HEK293 (cell line): ENCODE measurements at regions not wholly inside any gene's neighbourhood (a gene's known extent, or its start where the extent isn't known, plus 50 kb on each side); places are given as distances from the start of the nearest gene placed in this dataset.

ENCODE experiments used
- BCL11A ChIP-seq: fragments of 450-650 bp; formaldehyde crosslinking; IDR thresholded peaks from 2 replicates; pipeline ENCODE4 v1.5.1; 2016; ENCODE audit warnings: low read depth, missing biosample characterization, missing genetic modification characterization
- ELK4 ChIP-seq: IDR thresholded peaks from 2 replicates; pipeline ENCODE4 v1.6.1; 2011; ENCODE audit warnings: mild to moderate bottlenecking, low read depth, low read length, borderline replicate concordance
- GFI1B ChIP-seq: fragments of 450-650 bp; formaldehyde crosslinking; IDR thresholded peaks from 2 replicates; pipeline ENCODE4 v1.5.1; 2016; ENCODE audit warnings: missing biosample characterization, missing genetic modification characterization
- INSM2 ChIP-seq: fragments of 450-650 bp; formaldehyde crosslinking; IDR thresholded peaks from 2 replicates; pipeline ENCODE4 v1.5.1; 2016; ENCODE audit warnings: missing biosample characterization, missing genetic modification characterization
- KLF16 ChIP-seq: fragments of 450-650 bp; formaldehyde crosslinking; IDR thresholded peaks from 2 replicates; pipeline ENCODE4 v1.5.1; 2017; ENCODE audit warnings: missing biosample characterization, missing genetic modification characterization
- PRDM6 ChIP-seq: fragments of 450-650 bp; formaldehyde crosslinking; IDR thresholded peaks from 2 replicates; pipeline ENCODE4 v1.5.1; 2017; ENCODE audit warnings: missing biosample characterization, missing genetic modification characterization
- SP3 ChIP-seq: fragments of 450-650 bp; formaldehyde crosslinking; IDR thresholded peaks from 2 replicates; pipeline ENCODE4 v1.5.1; 2016; ENCODE audit warnings: missing biosample characterization, missing genetic modification characterization
- SP7 ChIP-seq: fragments of 450-650 bp; formaldehyde crosslinking; IDR thresholded peaks from 2 replicates; pipeline ENCODE4 v1.5.1; 2016; ENCODE audit warnings: missing biosample characterization, missing genetic modification characterization
- YY1 ChIP-seq: fragments of 450-650 bp; formaldehyde crosslinking; IDR thresholded peaks from 2 replicates; pipeline ENCODE4 v1.5.1; 2018; ENCODE audit warnings: missing biosample characterization, missing genetic modification characterization
- YY2 ChIP-seq: fragments of 450-650 bp; formaldehyde crosslinking; IDR thresholded peaks from 2 replicates; pipeline ENCODE4 v1.5.1; 2016; ENCODE audit warnings: missing biosample characterization, missing genetic modification characterization
- ZBTB1 ChIP-seq: fragments of 450-650 bp; formaldehyde crosslinking; IDR thresholded peaks from 2 replicates; pipeline ENCODE4 v1.5.1; 2016; ENCODE audit warnings: missing biosample characterization, missing genetic modification characterization
- ZBTB48 ChIP-seq: fragments of 450-650 bp; formaldehyde crosslinking; IDR thresholded peaks from 2 replicates; pipeline ENCODE4 v1.5.1; 2016; ENCODE audit warnings: missing biosample characterization, missing genetic modification characterization
- ZEB2 ChIP-seq: fragments of 450-650 bp; formaldehyde crosslinking; IDR thresholded peaks from 2 replicates; pipeline ENCODE4 v1.5.1; 2016; ENCODE audit warnings: missing biosample characterization, missing genetic modification characterization
- ZFHX2 ChIP-seq: fragments of 450-650 bp; formaldehyde crosslinking; conservative IDR thresholded peaks from 2 replicates; pipeline ENCODE4 v1.5.1; 2016; ENCODE audit warnings: missing biosample characterization, missing genetic modification characterization
- ZNF148 ChIP-seq: fragments of 450-650 bp; formaldehyde crosslinking; IDR thresholded peaks from 2 replicates; pipeline ENCODE4 v1.5.0; 2017; ENCODE audit warnings: missing biosample characterization, missing genetic modification characterization, borderline replicate concordance
- ZNF223 ChIP-seq: fragments of 450-650 bp; formaldehyde crosslinking; IDR thresholded peaks from 2 replicates; pipeline ENCODE4 v1.5.1; 2016; ENCODE audit warnings: missing biosample characterization, missing genetic modification characterization
- ZNF292 ChIP-seq: fragments of 450-650 bp; formaldehyde crosslinking; IDR thresholded peaks from 2 replicates; pipeline ENCODE4 v1.5.1; 2016; ENCODE audit warnings: low read depth, missing biosample characterization, missing genetic modification characterization, borderline replicate concordance
- ZNF433 ChIP-seq: fragments of 450-650 bp; formaldehyde crosslinking; IDR thresholded peaks from 2 replicates; pipeline ENCODE4 v1.5.1; 2016; ENCODE audit warnings: missing biosample characterization, missing genetic modification characterization, low read depth
- ZNF521 ChIP-seq: fragments of 450-650 bp; formaldehyde crosslinking; IDR thresholded peaks from 2 replicates; pipeline ENCODE4 v1.5.1; 2017; ENCODE audit warnings: missing biosample characterization, mild to moderate bottlenecking, missing genetic modification characterization
- ZNF548 ChIP-seq: fragments of 450-650 bp; formaldehyde crosslinking; IDR thresholded peaks from 2 replicates; pipeline ENCODE4 v1.5.1; 2016; ENCODE audit warnings: missing biosample characterization, missing genetic modification characterization
- ZNF664 ChIP-seq: fragments of 450-650 bp; formaldehyde crosslinking; IDR thresholded peaks from 2 replicates; pipeline ENCODE4 v1.5.1; 2016; ENCODE audit warnings: missing biosample characterization, missing genetic modification characterization
- ZNF707 ChIP-seq: fragments of 450-650 bp; formaldehyde crosslinking; IDR thresholded peaks from 2 replicates; pipeline ENCODE4 v1.5.1; 2016; ENCODE audit warnings: missing biosample characterization, missing genetic modification characterization
- ZNF785 ChIP-seq: fragments of 450-650 bp; formaldehyde crosslinking; IDR thresholded peaks from 2 replicates; pipeline ENCODE4 v1.5.1; 2016; ENCODE audit warnings: missing biosample characterization, missing genetic modification characterization
- TF ChIP-seq, protein P1 (sequence below): fragments of 450-650 bp; formaldehyde crosslinking; IDR thresholded peaks from 2 replicates; pipeline ENCODE4 v1.5.1; 2017; ENCODE audit warnings: missing biosample characterization, missing genetic modification characterization
- TF ChIP-seq, protein P2 (sequence below): fragments of 450-650 bp; formaldehyde crosslinking; IDR thresholded peaks from 2 replicates; pipeline ENCODE4 v1.5.1; 2016; ENCODE audit warnings: missing biosample characterization, missing genetic modification characterization
- TF ChIP-seq, protein P3 (sequence below): fragments of 450-650 bp; formaldehyde crosslinking; conservative IDR thresholded peaks from 2 replicates; pipeline ENCODE4 v1.5.1; 2016; ENCODE audit warnings: low read depth, missing biosample characterization, missing genetic modification characterization

GRCh38 chr6:170152989-170153388 lies 137.9 kb downstream of the DLL1 start (continued):
- TF ChIP-seq ZEB2 (tag by site-specific recombination) (peak; percentile 52; the same call in 1 of the 2 replicates), KLF16 (no peak), SP7 (tag by site-specific recombination) (peak; percentile 68), GFI1B (tag by site-specific recombination) (no peak), ELK4 (no peak), ZBTB1 (tag by site-specific recombination) (no peak), ZNF433 (tag by site-specific recombination) (no peak), ZFHX2 (tag by site-specific recombination) (no peak), BCL11A (tag by site-specific recombination) (no peak), ZNF292 (tag by site-specific recombination) (no peak), PRDM6 (tag by site-specific recombination) (peak; percentile 67), ZNF785 (no peak), ZNF521 (no peak), YY1 (no peak), YY2 (tag by site-specific recombination) (no peak), ZNF664 (tag by site-specific recombination) (no peak), SP3 (tag by site-specific recombination) (no peak), INSM2 (tag by site-specific recombination) (peak; percentile 52; the same call in 1 of the 2 replicates), ZNF223 (tag by site-specific recombination) (no peak), ZNF707 (tag by site-specific recombination) (no peak), ZBTB48 (tag by site-specific recombination) (no peak), ZNF148 (tag by site-specific recombination) (no peak), ZNF548 (tag by site-specific recombination) (no peak)
- TF ChIP-seq, protein P1, sequence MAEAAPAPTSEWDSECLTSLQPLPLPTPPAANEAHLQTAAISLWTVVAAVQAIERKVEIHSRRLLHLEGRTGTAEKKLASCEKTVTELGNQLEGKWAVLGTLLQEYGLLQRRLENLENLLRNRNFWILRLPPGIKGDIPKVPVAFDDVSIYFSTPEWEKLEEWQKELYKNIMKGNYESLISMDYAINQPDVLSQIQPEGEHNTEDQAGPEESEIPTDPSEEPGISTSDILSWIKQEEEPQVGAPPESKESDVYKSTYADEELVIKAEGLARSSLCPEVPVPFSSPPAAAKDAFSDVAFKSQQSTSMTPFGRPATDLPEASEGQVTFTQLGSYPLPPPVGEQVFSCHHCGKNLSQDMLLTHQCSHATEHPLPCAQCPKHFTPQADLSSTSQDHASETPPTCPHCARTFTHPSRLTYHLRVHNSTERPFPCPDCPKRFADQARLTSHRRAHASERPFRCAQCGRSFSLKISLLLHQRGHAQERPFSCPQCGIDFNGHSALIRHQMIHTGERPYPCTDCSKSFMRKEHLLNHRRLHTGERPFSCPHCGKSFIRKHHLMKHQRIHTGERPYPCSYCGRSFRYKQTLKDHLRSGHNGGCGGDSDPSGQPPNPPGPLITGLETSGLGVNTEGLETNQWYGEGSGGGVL, result no peak
- TF ChIP-seq, protein P2, sequence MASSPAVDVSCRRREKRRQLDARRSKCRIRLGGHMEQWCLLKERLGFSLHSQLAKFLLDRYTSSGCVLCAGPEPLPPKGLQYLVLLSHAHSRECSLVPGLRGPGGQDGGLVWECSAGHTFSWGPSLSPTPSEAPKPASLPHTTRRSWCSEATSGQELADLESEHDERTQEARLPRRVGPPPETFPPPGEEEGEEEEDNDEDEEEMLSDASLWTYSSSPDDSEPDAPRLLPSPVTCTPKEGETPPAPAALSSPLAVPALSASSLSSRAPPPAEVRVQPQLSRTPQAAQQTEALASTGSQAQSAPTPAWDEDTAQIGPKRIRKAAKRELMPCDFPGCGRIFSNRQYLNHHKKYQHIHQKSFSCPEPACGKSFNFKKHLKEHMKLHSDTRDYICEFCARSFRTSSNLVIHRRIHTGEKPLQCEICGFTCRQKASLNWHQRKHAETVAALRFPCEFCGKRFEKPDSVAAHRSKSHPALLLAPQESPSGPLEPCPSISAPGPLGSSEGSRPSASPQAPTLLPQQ (tag by site-specific recombination), result no peak
- TF ChIP-seq, protein P3, sequence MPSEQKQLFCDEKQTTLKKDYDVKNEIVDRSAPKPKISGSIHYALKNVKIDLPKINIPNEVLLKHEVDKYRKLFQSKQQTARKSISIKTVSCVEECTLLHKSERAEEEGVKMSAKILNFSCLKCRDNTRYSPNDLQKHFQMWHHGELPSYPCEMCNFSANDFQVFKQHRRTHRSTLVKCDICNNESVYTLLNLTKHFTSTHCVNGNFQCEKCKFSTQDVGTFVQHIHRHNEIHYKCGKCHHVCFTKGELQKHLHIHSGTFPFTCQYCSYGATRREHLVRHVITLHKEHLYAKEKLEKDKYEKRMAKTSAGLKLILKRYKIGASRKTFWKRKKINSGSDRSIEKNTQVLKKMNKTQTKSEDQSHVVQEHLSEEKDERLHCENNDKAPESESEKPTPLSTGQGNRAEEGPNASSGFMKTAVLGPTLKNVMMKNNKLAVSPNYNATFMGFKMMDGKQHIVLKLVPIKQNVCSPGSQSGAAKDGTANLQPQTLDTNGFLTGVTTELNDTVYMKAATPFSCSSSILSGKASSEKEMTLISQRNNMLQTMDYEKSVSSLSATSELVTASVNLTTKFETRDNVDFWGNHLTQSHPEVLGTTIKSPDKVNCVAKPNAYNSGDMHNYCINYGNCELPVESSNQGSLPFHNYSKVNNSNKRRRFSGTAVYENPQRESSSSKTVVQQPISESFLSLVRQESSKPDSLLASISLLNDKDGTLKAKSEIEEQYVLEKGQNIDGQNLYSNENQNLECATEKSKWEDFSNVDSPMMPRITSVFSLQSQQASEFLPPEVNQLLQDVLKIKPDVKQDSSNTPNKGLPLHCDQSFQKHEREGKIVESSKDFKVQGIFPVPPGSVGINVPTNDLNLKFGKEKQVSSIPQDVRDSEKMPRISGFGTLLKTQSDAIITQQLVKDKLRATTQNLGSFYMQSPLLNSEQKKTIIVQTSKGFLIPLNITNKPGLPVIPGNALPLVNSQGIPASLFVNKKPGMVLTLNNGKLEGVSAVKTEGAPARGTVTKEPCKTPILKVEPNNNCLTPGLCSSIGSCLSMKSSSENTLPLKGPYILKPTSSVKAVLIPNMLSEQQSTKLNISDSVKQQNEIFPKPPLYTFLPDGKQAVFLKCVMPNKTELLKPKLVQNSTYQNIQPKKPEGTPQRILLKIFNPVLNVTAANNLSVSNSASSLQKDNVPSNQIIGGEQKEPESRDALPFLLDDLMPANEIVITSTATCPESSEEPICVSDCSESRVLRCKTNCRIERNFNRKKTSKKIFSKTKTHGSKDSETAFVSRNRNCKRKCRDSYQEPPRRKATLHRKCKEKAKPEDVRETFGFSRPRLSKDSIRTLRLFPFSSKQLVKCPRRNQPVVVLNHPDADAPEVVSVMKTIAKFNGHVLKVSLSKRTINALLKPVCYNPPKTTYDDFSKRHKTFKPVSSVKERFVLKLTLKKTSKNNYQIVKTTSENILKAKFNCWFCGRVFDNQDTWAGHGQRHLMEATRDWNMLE (tag by site-specific recombination), result no peak
